ENCODE measurements at regions not wholly inside any gene's neighbourhood (a gene's known extent, or its start where the extent isn't known, plus 50 kb on each side); places are given as distances from the start of the nearest gene placed in this dataset.

GRCh38 chr16:49019831-49020230, 261.8 kb downstream of the CBLN1 start:
- no peak for TF ChIP-seq CTCF (conservative IDR thresholded peaks at IDR 0.05; ENCODE audit: low read depth)

GRCh38 chr16:49019081-49019633, 262.5 kb downstream of the CBLN1 start:
- CTCF ChIA-PET = no interaction called here
- TF ChIP-seq CTCF (conservative IDR thresholded peaks at IDR 0.05; ENCODE audit: low read depth) = no peak
- H3K27ac ChIP-seq = no peak overlapping the region
- DNase-seq (ENCODE audit: low spot score) = no peak
- POLR2A ChIA-PET (ENCODE audit: low non-redundant PET) = no interaction called here

More at GRCh38 chr16:49019831-49020230, 261.8 kb downstream of the CBLN1 start:
- CTCF ChIA-PET = no interaction called here
- DNase-seq (ENCODE audit: low spot score) = no peak
- H3K27ac ChIP-seq = no peak overlapping the region
- POLR2A ChIA-PET (ENCODE audit: low non-redundant PET) = no interaction called here

GRCh38 chr16:49018259-49018931, 263.2 kb downstream of the CBLN1 start:
- ChIA-PET CTCF (no interaction called here), POLR2A (ENCODE audit: low non-redundant PET) (no interaction called here)
- no peak for DNase-seq (ENCODE audit: low spot score)
- no peak overlapping the region for H3K27ac ChIP-seq
- TF ChIP-seq CTCF (conservative IDR thresholded peaks at IDR 0.05; ENCODE audit: low read depth) = no peak

- no peak for DNase-seq (ENCODE audit: low spot score)
- no peak overlapping the region for H3K27ac ChIP-seq
- CTCF ChIA-PET = no interaction called here
- POLR2A ChIA-PET (ENCODE audit: low non-redundant PET) = no interaction called here
- TF ChIP-seq CTCF (conservative IDR thresholded peaks at IDR 0.05; ENCODE audit: low read depth) = no peak
Measured at GRCh38 chr16:49017501-49017900, 264.1 kb downstream of the CBLN1 start.

- DNase-seq (ENCODE audit: low spot score) = no peak
- ChIA-PET POLR2A (ENCODE audit: low non-redundant PET) (no interaction called here), CTCF (no interaction called here)
- TF ChIP-seq CTCF (conservative IDR thresholded peaks at IDR 0.05; ENCODE audit: low read depth) = no peak
- no peak overlapping the region for H3K27ac ChIP-seq
Measured at GRCh38 chr16:49016461-49016860, 265.2 kb downstream of the CBLN1 start.

- DNase-seq (ENCODE audit: low spot score) = no peak
- CTCF ChIA-PET = no interaction called here
Measured at GRCh38 chr16:49015225-49015592, 266.4 kb downstream of the CBLN1 start.

More at GRCh38 chr16:49015225-49015592, 266.4 kb downstream of the CBLN1 start:
- no peak for TF ChIP-seq CTCF (conservative IDR thresholded peaks at IDR 0.05; ENCODE audit: low read depth)
- POLR2A ChIA-PET (ENCODE audit: low non-redundant PET) = no interaction called here
- no peak overlapping the region for H3K27ac ChIP-seq

Measured in RWPE1 (cell line).